ENCODE measurements at regions not wholly inside any gene's neighbourhood (a gene's known extent, or its start where the extent isn't known, plus 50 kb on each side); places are given as distances from the start of the nearest gene placed in this dataset.

DNA sequence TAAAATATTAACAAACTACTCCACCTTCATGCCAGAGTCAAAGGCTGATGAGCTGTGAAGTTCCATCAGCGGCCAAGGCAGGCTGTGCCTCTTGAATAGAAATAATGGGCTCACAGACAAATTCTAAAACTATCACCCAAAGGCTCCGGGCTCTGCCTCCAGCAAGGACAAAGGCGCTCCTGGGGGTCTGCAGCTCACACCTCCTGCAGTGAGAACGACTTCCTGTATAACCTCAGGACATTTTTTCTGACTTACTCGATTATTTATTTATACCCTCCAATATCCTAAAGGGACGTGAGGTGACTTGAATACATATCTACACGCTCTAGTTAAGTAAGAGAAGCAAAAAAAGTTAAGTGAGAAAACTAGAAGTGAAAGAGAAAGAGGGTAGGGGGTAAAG is 500.7 kb downstream of the CCSER2 start:
- TF ChIP-seq CTCF (IDR thresholded peaks at IDR 0.05) (no peak), ZFX (IDR thresholded peaks at IDR 0.05; ENCODE audit: borderline replicate concordance) (no peak)

All from 22Rv1 (cell line).